HepG2 (cell line): ENCODE measurements at regions not wholly inside any gene's neighbourhood (a gene's known extent, or its start where the extent isn't known, plus 50 kb on each side); places are given as distances from the start of the nearest gene placed in this dataset.

Experiments used
- ATAC-seq: fragments of 200-7000 bp; cut with Tn5 transposase; 3 replicates; pipeline ENCODE4 v1.9.1; 2020; ENCODE audit warnings: mild to moderate bottlenecking, moderate library complexity
- BruUV-seq: library from RNA; stranded (reverse); fragments of 400-500 nt; replicated peaks from 2 replicates; lab custom pipeline; 2021; lab: Mats Ljungman, UMichigan
- CTCF ChIA-PET: fragments of 300-600 bp; formaldehyde crosslinking; extraction: SDS; loops from one replicate; lab custom pipeline; 2021; ENCODE audit warnings: low total read pairs, inconsistent platforms, low intra/inter-chr PET ratio; lab: Yijun Ruan, JAX
- POLR2A ChIA-PET: fragments of 350-600 bp; sonication (Branson Sonifier 250); formaldehyde crosslinking; loops from one replicate; lab custom pipeline; 2020; ENCODE audit warnings: antibody characterized with exemption, inconsistent platforms; lab: Yijun Ruan, JAX
- DNase-seq: peaks from one replicate; pipeline ENCODE4 v3.0.0-alpha.2; 2015; ENCODE audit warnings: low spot score
- FAIRE-seq: peaks from 3 replicates; lab custom pipeline; 2011; peaks lifted over from hg19 to GRCh38; lab: Jason Lieb, UNC
- H2AFZ ChIP-seq: one replicate; pipeline ENCODE4 v1.6.1; 2011; ENCODE audit warnings: low read length, inconsistent platforms
- H3K27ac ChIP-seq: fragments of 300-600 bp; 3 replicates; pipeline ENCODE4 v1.8.0; 2011; ENCODE audit warnings: mixed run types, mild to moderate bottlenecking, mixed read lengths, low read length, inconsistent platforms; ENCODE audit not compliant: insufficient read depth; ENCODE audit errors: extremely low read length
- H3K27me3 ChIP-seq, 2 experiments: fragments of 200-600 bp in 1 of 2; 2 replicates in 1 of 2; 3 replicates in 1 of 2; pipeline versions ENCODE4 v1.6.0 to v1.8.0; 2011; ENCODE audit warnings: low read length in 2 of 2, mild to moderate bottlenecking in 2 of 2, moderate library complexity in 2 of 2, inconsistent platforms in 1 of 2; ENCODE audit not compliant: insufficient read depth in 2 of 2, control insufficient read depth in 1 of 2
- H3K36me3 ChIP-seq, 2 experiments: fragments of 200-600 bp in 1 of 2; replicated peaks in 1 of 2; 2 replicates in 1 of 2; 3 replicates in 1 of 2; pipeline versions ENCODE4 v1.5.1 to v1.8.0; 2011; ENCODE audit warnings: low read length in 2 of 2, inconsistent platforms in 1 of 2; ENCODE audit not compliant: insufficient read depth in 2 of 2, control insufficient read depth in 1 of 2
- H3K4me1 ChIP-seq: 2 replicates; pipeline ENCODE4 v1.5.1; 2012; ENCODE audit warnings: low read length, inconsistent platforms; ENCODE audit not compliant: insufficient read depth
- H3K4me2 ChIP-seq: 2 replicates; pipeline ENCODE4 v1.6.0; 2011; ENCODE audit warnings: low read depth, low read length, inconsistent platforms
- H3K4me3 ChIP-seq, 3 experiments: fragments of 200-600 bp in 1 of 3; sonication (generic), shearing (Covaris generic) in 1 of 3; replicated peaks in 1 of 3; 2 replicates each; pipeline ENCODE4 v1.5.1; 2011 to 2016; ENCODE audit warnings: low read length in 3 of 3, inconsistent platforms in 2 of 3, low read depth in 2 of 3, mild to moderate bottlenecking in 2 of 3, control low read depth in 1 of 3, mixed read lengths in 1 of 3; ENCODE audit not compliant: insufficient read depth in 1 of 3
- H3K79me2 ChIP-seq: one replicate; pipeline ENCODE4 v1.6.1; 2011; ENCODE audit warnings: low read length, inconsistent platforms; ENCODE audit not compliant: insufficient read depth
- H3K9ac ChIP-seq: 2 replicates; pipeline ENCODE4 v1.6.0; 2011; ENCODE audit warnings: mild to moderate bottlenecking, low read depth, low read length, inconsistent platforms; ENCODE audit not compliant: insufficient read depth
- H3K9me3 ChIP-seq: 2 replicates; pipeline ENCODE4 v1.5.1; 2012; ENCODE audit warnings: mild to moderate bottlenecking, low read length
- H4K20me1 ChIP-seq: 2 replicates; pipeline ENCODE4 v1.6.0; 2011; ENCODE audit warnings: inconsistent platforms, mild to moderate bottlenecking, low read length, moderate library complexity; ENCODE audit not compliant: insufficient read depth
- CC2D1A ChIP-seq: sonication (generic); formaldehyde crosslinking; IDR thresholded peaks from 2 replicates; pipeline ENCODE4 v1.8.1; 2023; ENCODE audit warnings: mild to moderate bottlenecking, missing genetic modification reagents
- ELF1 ChIP-seq: sonication (generic); formaldehyde crosslinking; IDR thresholded peaks from 2 replicates; pipeline ENCODE4 v1.4.0; 2020; ENCODE audit warnings: missing genetic modification reagents
- GATAD2A ChIP-seq: IDR thresholded peaks from 2 replicates; pipeline ENCODE4 v1.6.1; 2016
- HOXA7 ChIP-seq: sonication (generic); formaldehyde crosslinking; IDR thresholded peaks from 2 replicates; pipeline ENCODE4 v1.8.1; 2022; ENCODE audit warnings: mild to moderate bottlenecking, missing genetic modification reagents, moderate library complexity
- MAFF ChIP-seq: IDR thresholded peaks from 2 replicates; pipeline ENCODE4 v1.6.1; 2011; ENCODE audit warnings: low read depth, low read length, improper control_type of control experiment
- MBNL3 ChIP-seq: fragments of 250-450 bp; sonication (Bioruptor Pico); conservative IDR thresholded peaks from 2 replicates; pipeline ENCODE4 v1.8.0; 2022; ENCODE audit warnings: mild to moderate bottlenecking, inconsistent platforms
- PITX1 ChIP-seq: sonication (generic); formaldehyde crosslinking; IDR thresholded peaks from 2 replicates; pipeline ENCODE4 v1.5.1; 2020; ENCODE audit warnings: mild to moderate bottlenecking, missing genetic modification reagents
- POLR2AphosphoS5 ChIP-seq: IDR thresholded peaks from 2 replicates; pipeline ENCODE4 v1.6.1; 2012; ENCODE audit warnings: low read depth, low read length
- SAP130 ChIP-seq: IDR thresholded peaks from 2 replicates; pipeline ENCODE4 v1.6.1; 2016; ENCODE audit warnings: low read depth
- THAP11 ChIP-seq: IDR thresholded peaks from 2 replicates; pipeline ENCODE4 v1.6.1; 2016; ENCODE audit warnings: missing biosample characterization, missing genetic modification reagents
- ZNF205 ChIP-seq: IDR thresholded peaks from 2 replicates; pipeline ENCODE4 v1.6.1; 2018; ENCODE audit warnings: missing biosample characterization, missing genetic modification reagents
- ZNF224 ChIP-seq: sonication (generic); formaldehyde crosslinking; IDR thresholded peaks from 2 replicates; pipeline ENCODE4 v1.5.0; 2020; ENCODE audit warnings: mild to moderate bottlenecking, missing genetic modification reagents
- ZNF383 ChIP-seq: sonication (generic); formaldehyde crosslinking; IDR thresholded peaks from 2 replicates; pipeline ENCODE4 v1.4.0; 2020; ENCODE audit warnings: missing genetic modification reagents, mild to moderate bottlenecking, borderline replicate concordance
- ZNF660 ChIP-seq: sonication (generic); formaldehyde crosslinking; IDR thresholded peaks from 2 replicates; pipeline ENCODE4 v1.5.1; 2020; ENCODE audit warnings: mild to moderate bottlenecking, low read depth, missing genetic modification reagents, borderline replicate concordance
- ZNF879 ChIP-seq: sonication (generic); formaldehyde crosslinking; IDR thresholded peaks from 2 replicates; pipeline ENCODE4 v1.8.1; 2023; ENCODE audit warnings: missing genetic modification reagents
- WGBS: methylation state at CpG from one replicate; pipeline ENCODE4 v1.1.6; 2017; ENCODE audit warnings: low lambda C conversion rate; 5-methylcytosine and 5-hydroxymethylcytosine counted together
- in situ Hi-C: cut with HindIII; loops from 2 replicates; pipeline ENCODE4 v1.10.0; 2017; ENCODE audit warnings: low pct_unique_long_range_greater_than_20kb; ENCODE audit not compliant: extremely low pct_ligation_motif_present
- intact Hi-C: fragments of 100-400 bp; cut with micrococcal nuclease; formaldehyde crosslinking; loops from one replicate; pipeline ENCODE4 v1.10.0; 2022; ENCODE audit not compliant: unreplicated experiment
- TF ChIP-seq, protein P1 (sequence below): sonication (generic); formaldehyde crosslinking; IDR thresholded peaks from 2 replicates; pipeline ENCODE4 v1.5.1; 2020; ENCODE audit warnings: mild to moderate bottlenecking, missing genetic modification reagents, borderline replicate concordance
- TF ChIP-seq, protein P2 (sequence below): sonication (generic); formaldehyde crosslinking; IDR thresholded peaks from 2 replicates; pipeline ENCODE4 v1.5.1; 2020; ENCODE audit warnings: mild to moderate bottlenecking, moderate library complexity, missing genetic modification reagents
- TF ChIP-seq, protein P3 (sequence below): sonication (generic); formaldehyde crosslinking; IDR thresholded peaks from 2 replicates; pipeline ENCODE4 v1.4.0; 2020; ENCODE audit warnings: missing genetic modification reagents, borderline replicate concordance

DNA sequence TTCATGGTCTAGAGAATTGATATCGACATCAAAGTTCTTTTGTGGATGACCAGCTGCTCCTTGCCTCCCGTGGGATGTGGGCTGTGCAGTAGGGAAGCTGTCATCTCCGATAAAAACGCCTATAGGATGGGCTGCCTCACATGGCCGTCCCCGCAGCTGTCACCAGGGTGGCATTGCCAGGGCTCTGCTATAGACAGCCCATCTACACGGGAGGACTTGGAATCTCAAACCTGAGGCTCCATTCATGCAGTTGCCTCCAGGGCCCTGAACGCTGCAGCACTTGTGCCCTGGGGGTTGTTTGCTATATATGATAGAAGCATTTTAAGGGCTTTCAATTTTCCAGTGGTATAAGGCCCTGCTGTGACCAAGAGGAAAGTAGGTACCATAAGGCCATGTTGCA is 183.1 kb downstream of the MYCN start:
- Histone ChIP-seq H3K9me3 (peaks cover 6% of the 10 kb centered on the region; the same call in 1 of the 2 replicates), H3K27me3 (peaks cover 0 to 9% of the 10 kb centered on the region in 2 experiments; a peak in 3 of 5 replicates), H3K36me3 (no peaks in the 10 kb centered on the region), H3K27ac (no peak overlapping the region), H3K79me2 (no peaks in the 10 kb centered on the region), H3K4me1 (peaks cover 12% of the 10 kb centered on the region), H2AFZ (no peak overlapping the region), H3K4me3 (no peak overlapping the region), H3K9ac (no peak overlapping the region), H3K4me2 (no peak overlapping the region), H4K20me1 (no peaks in the 10 kb centered on the region)
- in situ Hi-C loops (no loop called here), intact Hi-C loops (no loop called here)
- DNase-seq (no peak), ATAC-seq (no peak), FAIRE-seq (no peak)
- ChIA-PET CTCF (no interaction called here), POLR2A (interaction anchor here (1.2 kb wide), 1 partner anchor 8 kb away, joined by 5 read pairs; no protein-coding TSS in a partner anchor)
- WGBS: 28% methylated on average over 8 of the region's 8 CpGs
- BruUV-seq: no TSS peak
- TF ChIP-seq MBNL3 (CRISPR knock-in tag) (no peak), CC2D1A (CRISPR knock-in tag) (no peak), ZNF224 (no peak), PITX1 (CRISPR knock-in tag) (no peak), ZNF205 (CRISPR knock-in tag) (no peak), GATAD2A (no peak), HOXA7 (CRISPR knock-in tag) (no peak), MAFF (no peak), POLR2AphosphoS5 (no peak), SAP130 (no peak), ZNF383 (CRISPR knock-in tag) (no peak), THAP11 (CRISPR knock-in tag) (no peak), ZNF660 (no peak), ELF1 (CRISPR knock-in tag) (no peak), ZNF879 (no peak)
- TF ChIP-seq, protein P1, sequence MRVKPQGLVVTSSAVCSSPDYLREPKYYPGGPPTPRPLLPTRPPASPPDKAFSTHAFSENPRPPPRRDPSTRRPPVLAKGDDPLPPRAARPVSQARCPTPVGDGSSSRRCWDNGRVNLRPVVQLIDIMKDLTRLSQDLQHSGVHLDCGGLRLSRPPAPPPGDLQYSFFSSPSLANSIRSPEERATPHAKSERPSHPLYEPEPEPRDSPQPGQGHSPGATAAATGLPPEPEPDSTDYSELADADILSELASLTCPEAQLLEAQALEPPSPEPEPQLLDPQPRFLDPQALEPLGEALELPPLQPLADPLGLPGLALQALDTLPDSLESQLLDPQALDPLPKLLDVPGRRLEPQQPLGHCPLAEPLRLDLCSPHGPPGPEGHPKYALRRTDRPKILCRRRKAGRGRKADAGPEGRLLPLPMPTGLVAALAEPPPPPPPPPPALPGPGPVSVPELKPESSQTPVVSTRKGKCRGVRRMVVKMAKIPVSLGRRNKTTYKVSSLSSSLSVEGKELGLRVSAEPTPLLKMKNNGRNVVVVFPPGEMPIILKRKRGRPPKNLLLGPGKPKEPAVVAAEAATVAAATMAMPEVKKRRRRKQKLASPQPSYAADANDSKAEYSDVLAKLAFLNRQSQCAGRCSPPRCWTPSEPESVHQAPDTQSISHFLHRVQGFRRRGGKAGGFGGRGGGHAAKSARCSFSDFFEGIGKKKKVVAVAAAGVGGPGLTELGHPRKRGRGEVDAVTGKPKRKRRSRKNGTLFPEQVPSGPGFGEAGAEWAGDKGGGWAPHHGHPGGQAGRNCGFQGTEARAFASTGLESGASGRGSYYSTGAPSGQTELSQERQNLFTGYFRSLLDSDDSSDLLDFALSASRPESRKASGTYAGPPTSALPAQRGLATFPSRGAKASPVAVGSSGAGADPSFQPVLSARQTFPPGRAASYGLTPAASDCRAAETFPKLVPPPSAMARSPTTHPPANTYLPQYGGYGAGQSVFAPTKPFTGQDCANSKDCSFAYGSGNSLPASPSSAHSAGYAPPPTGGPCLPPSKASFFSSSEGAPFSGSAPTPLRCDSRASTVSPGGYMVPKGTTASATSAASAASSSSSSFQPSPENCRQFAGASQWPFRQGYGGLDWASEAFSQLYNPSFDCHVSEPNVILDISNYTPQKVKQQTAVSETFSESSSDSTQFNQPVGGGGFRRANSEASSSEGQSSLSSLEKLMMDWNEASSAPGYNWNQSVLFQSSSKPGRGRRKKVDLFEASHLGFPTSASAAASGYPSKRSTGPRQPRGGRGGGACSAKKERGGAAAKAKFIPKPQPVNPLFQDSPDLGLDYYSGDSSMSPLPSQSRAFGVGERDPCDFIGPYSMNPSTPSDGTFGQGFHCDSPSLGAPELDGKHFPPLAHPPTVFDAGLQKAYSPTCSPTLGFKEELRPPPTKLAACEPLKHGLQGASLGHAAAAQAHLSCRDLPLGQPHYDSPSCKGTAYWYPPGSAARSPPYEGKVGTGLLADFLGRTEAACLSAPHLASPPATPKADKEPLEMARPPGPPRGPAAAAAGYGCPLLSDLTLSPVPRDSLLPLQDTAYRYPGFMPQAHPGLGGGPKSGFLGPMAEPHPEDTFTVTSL: no peak
- TF ChIP-seq, protein P2, sequence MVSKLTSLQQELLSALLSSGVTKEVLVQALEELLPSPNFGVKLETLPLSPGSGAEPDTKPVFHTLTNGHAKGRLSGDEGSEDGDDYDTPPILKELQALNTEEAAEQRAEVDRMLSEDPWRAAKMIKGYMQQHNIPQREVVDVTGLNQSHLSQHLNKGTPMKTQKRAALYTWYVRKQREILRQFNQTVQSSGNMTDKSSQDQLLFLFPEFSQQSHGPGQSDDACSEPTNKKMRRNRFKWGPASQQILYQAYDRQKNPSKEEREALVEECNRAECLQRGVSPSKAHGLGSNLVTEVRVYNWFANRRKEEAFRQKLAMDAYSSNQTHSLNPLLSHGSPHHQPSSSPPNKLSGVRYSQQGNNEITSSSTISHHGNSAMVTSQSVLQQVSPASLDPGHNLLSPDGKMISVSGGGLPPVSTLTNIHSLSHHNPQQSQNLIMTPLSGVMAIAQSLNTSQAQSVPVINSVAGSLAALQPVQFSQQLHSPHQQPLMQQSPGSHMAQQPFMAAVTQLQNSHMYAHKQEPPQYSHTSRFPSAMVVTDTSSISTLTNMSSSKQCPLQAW (CRISPR knock-in tag): no peak
- TF ChIP-seq, protein P3, sequence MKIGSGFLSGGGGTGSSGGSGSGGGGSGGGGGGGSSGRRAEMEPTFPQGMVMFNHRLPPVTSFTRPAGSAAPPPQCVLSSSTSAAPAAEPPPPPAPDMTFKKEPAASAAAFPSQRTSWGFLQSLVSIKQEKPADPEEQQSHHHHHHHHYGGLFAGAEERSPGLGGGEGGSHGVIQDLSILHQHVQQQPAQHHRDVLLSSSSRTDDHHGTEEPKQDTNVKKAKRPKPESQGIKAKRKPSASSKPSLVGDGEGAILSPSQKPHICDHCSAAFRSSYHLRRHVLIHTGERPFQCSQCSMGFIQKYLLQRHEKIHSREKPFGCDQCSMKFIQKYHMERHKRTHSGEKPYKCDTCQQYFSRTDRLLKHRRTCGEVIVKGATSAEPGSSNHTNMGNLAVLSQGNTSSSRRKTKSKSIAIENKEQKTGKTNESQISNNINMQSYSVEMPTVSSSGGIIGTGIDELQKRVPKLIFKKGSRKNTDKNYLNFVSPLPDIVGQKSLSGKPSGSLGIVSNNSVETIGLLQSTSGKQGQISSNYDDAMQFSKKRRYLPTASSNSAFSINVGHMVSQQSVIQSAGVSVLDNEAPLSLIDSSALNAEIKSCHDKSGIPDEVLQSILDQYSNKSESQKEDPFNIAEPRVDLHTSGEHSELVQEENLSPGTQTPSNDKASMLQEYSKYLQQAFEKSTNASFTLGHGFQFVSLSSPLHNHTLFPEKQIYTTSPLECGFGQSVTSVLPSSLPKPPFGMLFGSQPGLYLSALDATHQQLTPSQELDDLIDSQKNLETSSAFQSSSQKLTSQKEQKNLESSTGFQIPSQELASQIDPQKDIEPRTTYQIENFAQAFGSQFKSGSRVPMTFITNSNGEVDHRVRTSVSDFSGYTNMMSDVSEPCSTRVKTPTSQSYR (CRISPR knock-in tag): no peak
